IMR-90 (cell line): ENCODE measurements at regions not wholly inside any gene's neighbourhood (a gene's known extent, or its start where the extent isn't known, plus 50 kb on each side); places are given as distances from the start of the nearest gene placed in this dataset.
A peak's percentile ranks its signal among the peaks of the same experiment; 100 is the strongest.

ENCODE experiments used
- ATAC-seq: fragments of 200-7000 bp; cut with Tn5 transposase; 2 replicates; pipeline ENCODE4 v1.9.1; 2020; ENCODE audit warnings: low read depth, mild to moderate bottlenecking, moderate library complexity
- BruUV-seq: library from RNA; stranded (reverse); fragments of 400-500 nt; replicated peaks from 2 replicates; lab custom pipeline; 2021; lab: Mats Ljungman, UMichigan
- CTCF ChIA-PET: fragments of 300-600 bp; formaldehyde crosslinking; extraction: SDS; loops from one replicate; lab custom pipeline; 2021; ENCODE audit warnings: antibody characterized with exemption; lab: Yijun Ruan, JAX
- POLR2A ChIA-PET: fragments of 300-600 bp; sonication (Branson Sonifier 250); formaldehyde crosslinking; loops from one replicate; lab custom pipeline; 2022; ENCODE audit warnings: antibody characterized with exemption; ENCODE audit not compliant: unreplicated experiment; lab: Charles Lee
- DNase-seq: peaks from one replicate; pipeline ENCODE4 v3.0.0; 2013
- H2AFZ ChIP-seq: replicated peaks from 2 replicates; pipeline ENCODE3; 2013; ENCODE audit warnings: low read length, mild to moderate bottlenecking; ENCODE audit not compliant: poor library complexity
- H2AK5ac ChIP-seq: 2 replicates; pipeline ENCODE4 v1.6.1; 2013; ENCODE audit warnings: low read depth, low read length, inconsistent platforms
- H2AK9ac ChIP-seq: replicated peaks from 2 replicates; pipeline ENCODE3; 2013; ENCODE audit warnings: mild to moderate bottlenecking, low read depth, low read length, moderate library complexity; ENCODE audit not compliant: poor library complexity
- H2BK120ac ChIP-seq: 2 replicates; pipeline ENCODE4 v1.6.1; 2013; ENCODE audit warnings: low read depth, low read length, inconsistent platforms
- H2BK15ac ChIP-seq: 3 replicates; pipeline ENCODE4 v1.6.1; 2013; ENCODE audit warnings: low read depth, low read length, inconsistent platforms
- H2BK20ac ChIP-seq: 2 replicates; pipeline ENCODE4 v1.6.1; 2013; ENCODE audit warnings: low read depth, mild to moderate bottlenecking, inconsistent platforms, low read length, moderate library complexity
- H2BK5ac ChIP-seq: 2 replicates; pipeline ENCODE4 v1.6.1; 2013; ENCODE audit warnings: mild to moderate bottlenecking, low read depth, low read length, inconsistent platforms; ENCODE audit not compliant: poor library complexity, severe bottlenecking
- H3K14ac ChIP-seq: replicated peaks from 2 replicates; pipeline ENCODE4 v1.6.1; 2013; ENCODE audit warnings: low read depth, low read length, inconsistent platforms
- H3K18ac ChIP-seq: 2 replicates; pipeline ENCODE4 v1.6.1; 2013; ENCODE audit warnings: low read depth, low read length, control low read depth
- H3K23ac ChIP-seq: 2 replicates; pipeline ENCODE4 v1.6.1; 2013; ENCODE audit warnings: low read depth, low read length, inconsistent platforms
- H3K27ac ChIP-seq: 2 replicates; pipeline ENCODE4 v1.5.1; 2013; ENCODE audit warnings: mild to moderate bottlenecking, control low read depth, low read length; ENCODE audit not compliant: insufficient read depth
- H3K27me3 ChIP-seq: 2 replicates; pipeline ENCODE4 v1.6.1; 2013; ENCODE audit warnings: low read length; ENCODE audit not compliant: control insufficient read depth, insufficient read depth
- H3K36me3 ChIP-seq: 2 replicates; pipeline ENCODE4 v1.6.1; 2013; ENCODE audit warnings: low read length, mixed read lengths; ENCODE audit not compliant: control insufficient read depth, insufficient read depth
- H3K4ac ChIP-seq: 2 replicates; pipeline ENCODE4 v1.6.1; 2013; ENCODE audit warnings: low read depth, low read length, inconsistent platforms
- H3K4me1 ChIP-seq: 2 replicates; pipeline ENCODE4 v1.6.1; 2013; ENCODE audit warnings: low read length, mixed read lengths; ENCODE audit not compliant: control insufficient read depth, insufficient read depth
- H3K4me2 ChIP-seq: 2 replicates; pipeline ENCODE4 v1.6.1; 2013; ENCODE audit warnings: low read depth, mild to moderate bottlenecking, control low read depth, low read length, moderate library complexity
- H3K4me3 ChIP-seq: 2 replicates; pipeline ENCODE4 v1.5.1; 2013; ENCODE audit warnings: low read depth, mild to moderate bottlenecking, control low read depth, low read length, moderate library complexity; ENCODE audit not compliant: insufficient read depth
- H3K56ac ChIP-seq: 2 replicates; pipeline ENCODE4 v1.6.1; 2013; ENCODE audit warnings: low read length, inconsistent platforms; ENCODE audit not compliant: insufficient read depth; ENCODE audit errors: extremely low read depth
- H3K79me1 ChIP-seq, 2 experiments: 2 replicates each; pipeline ENCODE4 v1.6.1; 2013; ENCODE audit warnings: low read length in 2 of 2, inconsistent platforms in 1 of 2, low read depth in 1 of 2
- H3K9ac ChIP-seq: 2 replicates; pipeline ENCODE4 v1.6.1; 2013; ENCODE audit warnings: low read depth, low read length, control low read depth
- H3K9me1 ChIP-seq: 2 replicates; pipeline ENCODE4 v1.6.1; 2013; ENCODE audit warnings: low read length, inconsistent platforms; ENCODE audit not compliant: insufficient read depth
- H3K9me3 ChIP-seq: 2 replicates; pipeline ENCODE4 v1.6.1; 2013; ENCODE audit warnings: low read length; ENCODE audit not compliant: control insufficient read depth, insufficient read depth
- H4K20me1 ChIP-seq: 2 replicates; pipeline ENCODE4 v1.6.1; 2013; ENCODE audit warnings: low read length, inconsistent platforms; ENCODE audit not compliant: insufficient read depth
- H4K5ac ChIP-seq: 2 replicates; pipeline ENCODE4 v1.6.1; 2013; ENCODE audit warnings: mild to moderate bottlenecking, low read depth, low read length, control low read depth
- H4K8ac ChIP-seq, 2 experiments: 2 replicates each; pipeline ENCODE4 v1.6.1; 2013; ENCODE audit warnings: low read depth in 2 of 2, low read length in 2 of 2, control low read depth in 1 of 2, inconsistent platforms in 1 of 2
- H4K91ac ChIP-seq: 2 replicates; pipeline ENCODE4 v1.6.1; 2013; ENCODE audit warnings: low read depth, low read length, inconsistent platforms; ENCODE audit not compliant: insufficient read depth
- NFE2L2 ChIP-seq: fragments of 150-350 bp; IDR thresholded peaks from 2 replicates; pipeline ENCODE4 v1.6.1; 2016; ENCODE audit warnings: low read depth, mild to moderate bottlenecking, low read length
- POLR2A ChIP-seq: IDR thresholded peaks from 2 replicates; pipeline ENCODE4 v1.6.1; 2012; ENCODE audit warnings: mild to moderate bottlenecking, low read depth, low read length
- RAD21 ChIP-seq: IDR thresholded peaks from 2 replicates; pipeline ENCODE4 v1.6.1; 2012; ENCODE audit warnings: low read length, improper control_type of control experiment
- RFX5 ChIP-seq: IDR thresholded peaks from 2 replicates; pipeline ENCODE4 v1.8.0; 2012; ENCODE audit warnings: low read depth, mild to moderate bottlenecking, low read length, moderate library complexity
- WGBS, 2 experiments: methylation state at CpG; one replicate each; pipeline versions ENCODE4 v1.1.5 to v1.1.7; 2013; ENCODE audit warnings: missing lambda C conversion rate in 2 of 2; ENCODE audit not compliant: insufficient read length in 1 of 2; ENCODE audit errors: extremely low coverage in 2 of 2; 5-methylcytosine and 5-hydroxymethylcytosine counted together
- dilution Hi-C: fragments of 300-500 bp; cut with HindIII; formaldehyde crosslinking; loops from one replicate; pipeline ENCODE4 v1.14.3; 2018; ENCODE audit warnings: low sequenced_read_pairs; ENCODE audit not compliant: unreplicated experiment
- in situ Hi-C: fragments of 300-500 bp; cut with MboI; formaldehyde crosslinking; loops from 3 replicates; pipeline ENCODE4 v1.14.3; 2019; ENCODE audit warnings: low sequenced_read_pairs, inconsistent platforms, mixed read lengths
- intact Hi-C: fragments of 100-400 bp; cut with micrococcal nuclease; formaldehyde crosslinking; loops from 2 replicates; pipeline ENCODE4 v1.10.0; 2022
- TF ChIP-seq, protein P1 (sequence below): conservative IDR thresholded peaks from 2 replicates; pipeline ENCODE4 v1.5.1; 2012; ENCODE audit warnings: mild to moderate bottlenecking, low read depth, low read length, improper control_type of control experiment
- TF ChIP-seq, protein P2 (sequence below): fragments of 150-350 bp; IDR thresholded peaks from 2 replicates; pipeline ENCODE4 v1.6.1; 2017; ENCODE audit warnings: mild to moderate bottlenecking, antibody characterized with exemption, low read length, low read depth

DNA sequence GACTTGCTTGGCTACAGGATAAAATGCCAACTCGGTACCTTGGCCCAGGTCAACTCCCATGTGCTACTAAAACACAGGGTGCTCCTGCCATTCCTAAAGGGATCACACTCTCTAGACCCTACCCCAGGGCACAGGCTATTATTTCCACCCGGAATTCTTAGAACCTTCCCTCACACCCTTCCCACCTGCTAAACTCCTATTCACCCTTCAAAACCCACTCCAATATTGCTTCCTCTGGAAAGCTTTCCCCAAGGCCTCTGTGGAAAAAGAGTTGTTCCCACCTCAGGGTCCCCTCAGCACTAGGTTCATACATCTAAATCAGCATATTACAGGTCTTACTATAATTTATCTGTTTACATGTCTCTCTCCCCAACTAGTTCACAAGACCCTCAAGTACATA is 75.0 kb upstream of the TANC1 start:
- no peak overlapping the region for H3K4me3 ChIP-seq
- H4K91ac ChIP-seq = peak overlapping the region; percentile 88
- peak overlapping the region; percentile 88 for H2BK120ac ChIP-seq
- WGBS, 2 experiments = 83% methylated on average over 1 of the region's 2 CpGs; no CpG with 5 or more reads in 1 of the 2 experiments
- H2BK15ac ChIP-seq = peak overlapping the region; percentile 97; the same call in 2 of the 3 replicates
- POLR2A ChIA-PET = no interaction called here
- intact Hi-C loops = no loop called here
- H3K79me1 ChIP-seq = no peaks in the 10 kb centered on the region
- peaks cover 9% of the 10 kb centered on the region for H3K4me1 ChIP-seq
- peak overlapping the region; percentile 15 for H4K5ac ChIP-seq
- peak overlapping the region; percentile 95 for H3K14ac ChIP-seq
- ATAC-seq = no peak
- no peaks in the 10 kb centered on the region for H4K20me1 ChIP-seq
- peak overlapping the region; percentile 69 for H2BK20ac ChIP-seq
- peak overlapping the region; percentile 57 for H2BK5ac ChIP-seq
- H4K8ac ChIP-seq = peak overlapping the region; percentile 81 to 88
- peak overlapping the region; percentile 58 for H3K18ac ChIP-seq
- BruUV-seq = no TSS peak
- peak overlapping the region; percentile 87 for H2AK9ac ChIP-seq
- dilution Hi-C loops = no loop called here
- peak overlapping the region; percentile 84 for H3K23ac ChIP-seq
- H3K4ac ChIP-seq = peak overlapping the region; percentile 81
- in situ Hi-C loops = loop anchor here (25.0 kb wide), 1 partner anchor 1069 kb away; no protein-coding TSS in a partner anchor
- no peak overlapping the region for H3K9ac ChIP-seq
- H3K9me3 ChIP-seq = no peaks in the 10 kb centered on the region
- peak overlapping the region; percentile 9; the same call in 1 of the 2 replicates for H3K27ac ChIP-seq
- H2AK5ac ChIP-seq = peak overlapping the region; percentile 80; the same call in 1 of the 2 replicates
- 0 out of 2 replicates have a peak overlapping the region, but pooled peaks have one; percentile 5 for H3K4me2 ChIP-seq
- no peak overlapping the region for H3K56ac ChIP-seq
- H3K9me1 ChIP-seq = peaks cover 4% of the 10 kb centered on the region
- no peaks in the 10 kb centered on the region for H3K36me3 ChIP-seq
- TF ChIP-seq RFX5 (no peak), POLR2A (no peak), NFE2L2 (no peak), RAD21 (no peak)
- TF ChIP-seq, protein P1, sequence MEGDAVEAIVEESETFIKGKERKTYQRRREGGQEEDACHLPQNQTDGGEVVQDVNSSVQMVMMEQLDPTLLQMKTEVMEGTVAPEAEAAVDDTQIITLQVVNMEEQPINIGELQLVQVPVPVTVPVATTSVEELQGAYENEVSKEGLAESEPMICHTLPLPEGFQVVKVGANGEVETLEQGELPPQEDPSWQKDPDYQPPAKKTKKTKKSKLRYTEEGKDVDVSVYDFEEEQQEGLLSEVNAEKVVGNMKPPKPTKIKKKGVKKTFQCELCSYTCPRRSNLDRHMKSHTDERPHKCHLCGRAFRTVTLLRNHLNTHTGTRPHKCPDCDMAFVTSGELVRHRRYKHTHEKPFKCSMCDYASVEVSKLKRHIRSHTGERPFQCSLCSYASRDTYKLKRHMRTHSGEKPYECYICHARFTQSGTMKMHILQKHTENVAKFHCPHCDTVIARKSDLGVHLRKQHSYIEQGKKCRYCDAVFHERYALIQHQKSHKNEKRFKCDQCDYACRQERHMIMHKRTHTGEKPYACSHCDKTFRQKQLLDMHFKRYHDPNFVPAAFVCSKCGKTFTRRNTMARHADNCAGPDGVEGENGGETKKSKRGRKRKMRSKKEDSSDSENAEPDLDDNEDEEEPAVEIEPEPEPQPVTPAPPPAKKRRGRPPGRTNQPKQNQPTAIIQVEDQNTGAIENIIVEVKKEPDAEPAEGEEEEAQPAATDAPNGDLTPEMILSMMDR = no peak
- TF ChIP-seq, protein P2, sequence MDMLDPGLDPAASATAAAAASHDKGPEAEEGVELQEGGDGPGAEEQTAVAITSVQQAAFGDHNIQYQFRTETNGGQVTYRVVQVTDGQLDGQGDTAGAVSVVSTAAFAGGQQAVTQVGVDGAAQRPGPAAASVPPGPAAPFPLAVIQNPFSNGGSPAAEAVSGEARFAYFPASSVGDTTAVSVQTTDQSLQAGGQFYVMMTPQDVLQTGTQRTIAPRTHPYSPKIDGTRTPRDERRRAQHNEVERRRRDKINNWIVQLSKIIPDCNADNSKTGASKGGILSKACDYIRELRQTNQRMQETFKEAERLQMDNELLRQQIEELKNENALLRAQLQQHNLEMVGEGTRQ = no peak
- H3K27me3 ChIP-seq = no peaks in the 10 kb centered on the region
- CTCF ChIA-PET = no interaction called here
- H2AFZ ChIP-seq = peak overlapping the region; percentile 90
- no peak for DNase-seq
